Keratinocyte (primary cell): ENCODE measurements at regions not wholly inside any gene's neighbourhood (a gene's known extent, or its start where the extent isn't known, plus 50 kb on each side); places are given as distances from the start of the nearest gene placed in this dataset.

Experiments used
- EZH2 ChIP-seq: IDR thresholded peaks from one replicate; pipeline ENCODE4 v1.6.1; 2012; ENCODE audit warnings: inconsistent platforms, mild to moderate bottlenecking, low read length, moderate library complexity
- TF ChIP-seq, protein P1 (sequence below), 3 experiments: IDR thresholded peaks in 1 of 3; conservative IDR thresholded peaks in 1 of 3; optimal IDR thresholded peaks in 1 of 3; 2 replicates in 2 of 3; 3 replicates in 1 of 3; pipeline versions ENCODE3 to v1.5.1; 2011; ENCODE audit warnings: low read length in 3 of 3, mild to moderate bottlenecking in 3 of 3, moderate library complexity in 2 of 3, control low read depth in 1 of 3, inconsistent platforms in 1 of 3; ENCODE audit not compliant: insufficient read depth in 2 of 3; ENCODE audit errors: extremely low read depth in 1 of 3

DNA sequence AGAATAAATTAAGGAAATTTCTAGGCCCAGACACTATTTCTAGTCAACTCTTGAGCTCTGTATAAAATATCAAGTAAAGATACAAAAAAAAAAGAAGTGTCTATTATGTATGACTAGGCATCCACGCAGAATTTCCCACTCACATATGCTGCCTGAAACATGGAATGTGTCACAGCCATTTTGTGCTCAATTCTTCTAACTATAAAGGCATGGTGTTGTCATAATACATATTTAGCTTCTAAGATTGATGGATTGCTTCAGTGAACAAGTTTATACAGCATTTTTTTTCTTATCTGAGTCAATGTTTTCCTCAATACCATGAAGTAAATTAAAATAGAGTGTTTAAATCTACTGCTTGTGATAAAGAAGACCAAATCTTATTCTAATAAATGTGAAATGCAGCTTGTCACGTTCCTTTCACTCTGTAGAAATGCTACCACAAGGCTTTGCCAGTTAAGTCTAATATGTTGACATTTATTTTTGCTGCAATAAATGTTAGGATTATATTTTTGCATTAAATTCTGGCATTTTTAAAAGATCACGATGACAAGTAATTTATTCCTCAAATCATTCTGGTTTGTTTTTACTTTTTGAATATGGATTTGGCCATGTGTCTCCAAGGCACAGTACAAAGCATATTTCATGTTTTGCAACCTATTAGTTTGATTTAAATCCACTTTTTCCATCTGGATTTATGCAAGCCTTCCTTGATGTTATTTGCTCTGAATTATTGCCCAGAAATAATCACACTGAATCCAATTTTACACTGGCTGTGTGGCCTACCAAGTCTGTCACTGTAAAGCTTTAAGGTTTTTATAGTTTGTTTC is 1829.0 kb upstream of the PCDH7 start:
- TF ChIP-seq, protein P1, sequence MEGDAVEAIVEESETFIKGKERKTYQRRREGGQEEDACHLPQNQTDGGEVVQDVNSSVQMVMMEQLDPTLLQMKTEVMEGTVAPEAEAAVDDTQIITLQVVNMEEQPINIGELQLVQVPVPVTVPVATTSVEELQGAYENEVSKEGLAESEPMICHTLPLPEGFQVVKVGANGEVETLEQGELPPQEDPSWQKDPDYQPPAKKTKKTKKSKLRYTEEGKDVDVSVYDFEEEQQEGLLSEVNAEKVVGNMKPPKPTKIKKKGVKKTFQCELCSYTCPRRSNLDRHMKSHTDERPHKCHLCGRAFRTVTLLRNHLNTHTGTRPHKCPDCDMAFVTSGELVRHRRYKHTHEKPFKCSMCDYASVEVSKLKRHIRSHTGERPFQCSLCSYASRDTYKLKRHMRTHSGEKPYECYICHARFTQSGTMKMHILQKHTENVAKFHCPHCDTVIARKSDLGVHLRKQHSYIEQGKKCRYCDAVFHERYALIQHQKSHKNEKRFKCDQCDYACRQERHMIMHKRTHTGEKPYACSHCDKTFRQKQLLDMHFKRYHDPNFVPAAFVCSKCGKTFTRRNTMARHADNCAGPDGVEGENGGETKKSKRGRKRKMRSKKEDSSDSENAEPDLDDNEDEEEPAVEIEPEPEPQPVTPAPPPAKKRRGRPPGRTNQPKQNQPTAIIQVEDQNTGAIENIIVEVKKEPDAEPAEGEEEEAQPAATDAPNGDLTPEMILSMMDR (optimal IDR thresholded peaks at IDR 0.05 in 1 of 3, IDR thresholded peaks at IDR 0.05 in 1 of 3, conservative IDR thresholded peaks at IDR 0.05 in 1 of 3; ENCODE audit: extremely low read depth in 1 of 3, insufficient read depth in 2 of 3, low read length in 3 of 3): no peak
- TF ChIP-seq EZH2: no peak
